Esophagus squamous epithelium (tissue), 5 donors: ENCODE measurements at regions not wholly inside any gene's neighbourhood (a gene's known extent, or its start where the extent isn't known, plus 50 kb on each side); places are given as distances from the start of the nearest gene placed in this dataset.

ENCODE experiments used
- DNase-seq: peaks from one replicate; lab custom pipeline; 2025; lab: John Stamatoyannopoulos, UW
- H3K27ac ChIP-seq, 4 donors: fragments of 200-600 bp; sonication (generic); one replicate each; pipeline ENCODE4 v1.5.1; 2016 to 2019; ENCODE audit warnings: mild to moderate bottlenecking in 1 of 4
- H3K27me3 ChIP-seq, 4 donors: fragments of 200-600 bp; sonication (generic); 1 replicate in 3 of 4; 2 replicates in 1 of 4; pipeline versions ENCODE4 v1.5.1 to v1.6.0; 2017 to 2021; ENCODE audit warnings: antibody characterized with exemption in 1 of 4
- H3K36me3 ChIP-seq, 3 donors: fragments of 200-600 bp; sonication (generic); one replicate each; pipeline ENCODE4 v1.5.1; 2016 to 2019
- H3K4me1 ChIP-seq, 3 donors: fragments of 200-600 bp; sonication (generic); one replicate each; pipeline ENCODE4 v1.5.1; 2017 to 2019
- H3K4me3 ChIP-seq, 4 donors: fragments of 200-600 bp; sonication (generic); 1 replicate in 3 of 4; 2 replicates in 1 of 4; pipeline ENCODE4 v1.5.1; 2016 to 2019; ENCODE audit warnings: mild to moderate bottlenecking in 2 of 4, moderate library complexity in 1 of 4
- H3K9me3 ChIP-seq, 3 donors: fragments of 200-600 bp; sonication (generic); one replicate each; pipeline ENCODE4 v1.5.1; 2016 to 2019
- CTCF ChIP-seq, 6 experiments: fragments of 450-650 bp in 4 of 6; fragments of 200-600 bp in 2 of 6; sonication (generic) in 2 of 6; IDR thresholded peaks; one replicate each; pipeline ENCODE4 v1.5.1; 2016 to 2019; ENCODE audit warnings: antibody characterized with exemption in 6 of 6, mild to moderate bottlenecking in 4 of 6, moderate library complexity in 4 of 6
- POLR2A ChIP-seq, 4 donors: fragments of 450-650 bp; IDR thresholded peaks; one replicate each; pipeline ENCODE4 v1.6.1; 2017; ENCODE audit warnings: antibody characterized with exemption in 4 of 4, mild to moderate bottlenecking in 4 of 4, moderate library complexity in 3 of 4
- WGBS, 2 donors: methylation state at CpG; one replicate each; pipeline ENCODE4 v1.1.5; 2018; 5-methylcytosine and 5-hydroxymethylcytosine counted together
- intact Hi-C: fragments of 100-400 bp; cut with DNase I; formaldehyde crosslinking; loops from one replicate; pipeline ENCODE4 v1.15.0; 2022
- donor health status: DM: yes; HTN: yes; CAD: no.

GRCh38 chr1:17883136-17883535 lies 128.0 kb downstream of the ACTL8 start:
- H3K4me3 ChIP-seq, result no peak overlapping the region
- no peaks in the 10 kb centered on the region for H3K4me1 ChIP-seq
- H3K27ac ChIP-seq, result no peak overlapping the region
- WGBS, 2 donors, result 69 to 87% methylated on average over 2 of the region's 5 CpGs
- TF ChIP-seq POLR2A (IDR thresholded peaks at IDR 0.05) (no peak), CTCF (IDR thresholded peaks at IDR 0.05) (no peak)
- no peaks in the 10 kb centered on the region for H3K9me3 ChIP-seq
- H3K36me3 ChIP-seq, result no peaks in the 10 kb centered on the region
- DNase-seq, result no peak
- H3K27me3 ChIP-seq, result peaks cover 0 to 64% (median 0%) of the 10 kb centered on the region in 4 donors
- intact Hi-C loops, result no loop called here

- no peaks in the 10 kb centered on the region for H3K4me1 ChIP-seq
- H3K4me3 ChIP-seq, result no peak overlapping the region
- H3K9me3 ChIP-seq, result no peaks in the 10 kb centered on the region
- H3K27ac ChIP-seq, result no peak overlapping the region
- H3K36me3 ChIP-seq, result no peaks in the 10 kb centered on the region
- no peak for DNase-seq
- intact Hi-C loops, result no loop called here
- peaks cover 0 to 71% (median 0%) of the 10 kb centered on the region in 4 donors for H3K27me3 ChIP-seq
- WGBS, 2 donors, result 81 to 86% methylated on average over 11 to 12 of the region's 12 CpGs
- no peak for TF ChIP-seq CTCF (IDR thresholded peaks at IDR 0.05)
- no peak for TF ChIP-seq POLR2A (IDR thresholded peaks at IDR 0.05)
Observed at GRCh38 chr1:17883662-17884395, 128.7 kb downstream of the ACTL8 start.

GRCh38 chr1:17885663-17886320 lies 130.7 kb downstream of the ACTL8 start:
- TF ChIP-seq POLR2A (IDR thresholded peaks at IDR 0.05), result no peak
- no peak for TF ChIP-seq CTCF (IDR thresholded peaks at IDR 0.05)
- WGBS, 2 donors, result 72% methylated on average over 7 to 10 of the region's 10 CpGs
- peaks cover 0 to 73% (median 0%) of the 10 kb centered on the region in 4 donors for H3K27me3 ChIP-seq

GRCh38 chr1:17886386-17886785 lies 131.3 kb downstream of the ACTL8 start:
- 15 to 31% methylated on average over 4 to 7 of the region's 8 CpGs for WGBS, 2 donors
- no peaks in the 10 kb centered on the region for H3K36me3 ChIP-seq
- no peaks in the 10 kb centered on the region for H3K9me3 ChIP-seq
- H3K27ac ChIP-seq, result no peak overlapping the region
- H3K4me3 ChIP-seq, result no peak overlapping the region
- TF ChIP-seq POLR2A (IDR thresholded peaks at IDR 0.05) (no peak), CTCF (IDR thresholded peaks at IDR 0.05) (no peak)
- no peaks in the 10 kb centered on the region for H3K4me1 ChIP-seq
- H3K27me3 ChIP-seq, result peaks cover 0 to 78% (median 0%) of the 10 kb centered on the region in 4 donors
- no peak for DNase-seq
- intact Hi-C loops, result no loop called here

More at GRCh38 chr1:17885663-17886320, 130.7 kb downstream of the ACTL8 start:
- no peaks in the 10 kb centered on the region for H3K36me3 ChIP-seq
- DNase-seq, result no peak
- intact Hi-C loops, result no loop called here
- H3K9me3 ChIP-seq, result no peaks in the 10 kb centered on the region
- no peaks in the 10 kb centered on the region for H3K4me1 ChIP-seq
- no peak overlapping the region for H3K27ac ChIP-seq
- no peak overlapping the region for H3K4me3 ChIP-seq

GRCh38 chr1:17886838-17887441 lies 131.8 kb downstream of the ACTL8 start:
- TF ChIP-seq CTCF (IDR thresholded peaks at IDR 0.05) (no peak), POLR2A (IDR thresholded peaks at IDR 0.05) (no peak)
- Histone ChIP-seq H3K27me3 (peaks cover 0 to 83% (median 0%) of the 10 kb centered on the region in 4 donors), H3K36me3 (no peaks in the 10 kb centered on the region), H3K4me1 (no peaks in the 10 kb centered on the region), H3K4me3 (no peak overlapping the region), H3K9me3 (no peaks in the 10 kb centered on the region), H3K27ac (no peak overlapping the region)
- 15 to 38% methylated on average over 4 to 5 of the region's 6 CpGs for WGBS, 2 donors
- no peak for DNase-seq
- intact Hi-C loops, result no loop called here
